ENCODE measurements at regions not wholly inside any gene's neighbourhood (a gene's known extent, or its start where the extent isn't known, plus 50 kb on each side); places are given as distances from the start of the nearest gene placed in this dataset.

DNA sequence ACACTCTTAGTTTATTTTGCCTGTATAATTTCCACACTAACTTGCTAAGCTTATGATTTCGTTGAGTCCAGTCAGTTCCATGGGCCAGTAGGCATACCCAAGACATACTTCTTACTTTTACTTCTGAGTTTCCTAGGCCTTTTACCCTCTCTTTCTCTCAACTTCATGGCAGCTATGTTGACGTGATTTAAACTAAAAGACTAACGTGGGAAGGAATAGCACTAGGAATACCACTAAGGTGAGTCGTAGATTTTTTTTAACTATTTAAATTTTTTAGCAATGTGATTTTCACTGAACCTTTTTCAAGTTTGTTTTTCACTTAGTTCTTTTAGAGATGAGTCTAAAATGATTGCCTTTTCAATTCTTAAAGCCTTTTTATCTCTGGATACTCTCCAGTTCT, 793.5 kb upstream of the NOVA1 start:
- TF ChIP-seq EGR1 (IDR thresholded peaks at IDR 0.05), result no peak
- no peak for TF ChIP-seq TAF1 (IDR thresholded peaks at IDR 0.05; ENCODE audit: low read depth)
- TF ChIP-seq TCF12 (IDR thresholded peaks at IDR 0.05; ENCODE audit: low read depth), result no peak
- TF ChIP-seq NFIC (IDR thresholded peaks at IDR 0.05), result no peak
- TF ChIP-seq, protein P1, sequence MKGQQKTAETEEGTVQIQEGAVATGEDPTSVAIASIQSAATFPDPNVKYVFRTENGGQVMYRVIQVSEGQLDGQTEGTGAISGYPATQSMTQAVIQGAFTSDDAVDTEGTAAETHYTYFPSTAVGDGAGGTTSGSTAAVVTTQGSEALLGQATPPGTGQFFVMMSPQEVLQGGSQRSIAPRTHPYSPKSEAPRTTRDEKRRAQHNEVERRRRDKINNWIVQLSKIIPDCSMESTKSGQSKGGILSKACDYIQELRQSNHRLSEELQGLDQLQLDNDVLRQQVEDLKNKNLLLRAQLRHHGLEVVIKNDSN (IDR thresholded peaks at IDR 0.05), result no peak
- no peak for TF ChIP-seq CREB1 (IDR thresholded peaks at IDR 0.05; ENCODE audit: low read depth)
- TF ChIP-seq ZBTB7A (IDR thresholded peaks at IDR 0.05; ENCODE audit: low read depth), result no peak
- TF ChIP-seq REST (IDR thresholded peaks at IDR 0.05; ENCODE audit: low read depth), result no peak
- TF ChIP-seq RAD21 (IDR thresholded peaks at IDR 0.05; ENCODE audit: low read depth), result no peak
- no peak for TF ChIP-seq EP300 (IDR thresholded peaks at IDR 0.05; ENCODE audit: borderline replicate concordance)
- no peak for TF ChIP-seq MAX (IDR thresholded peaks at IDR 0.05)
- no peak for TF ChIP-seq YY1 (IDR thresholded peaks at IDR 0.05; ENCODE audit: low read depth)
- TF ChIP-seq TEAD4 (IDR thresholded peaks at IDR 0.05), result no peak
- TF ChIP-seq FOXM1 (IDR thresholded peaks at IDR 0.05; ENCODE audit: borderline replicate concordance, low read depth), result no peak
- TF ChIP-seq CEBPB (IDR thresholded peaks at IDR 0.05), result no peak

- TF ChIP-seq EGR1 (IDR thresholded peaks at IDR 0.05) (no peak), REST (IDR thresholded peaks at IDR 0.05; ENCODE audit: low read depth) (no peak), FOXM1 (IDR thresholded peaks at IDR 0.05; ENCODE audit: borderline replicate concordance, low read depth) (no peak), CEBPB (IDR thresholded peaks at IDR 0.05) (no peak), RAD21 (IDR thresholded peaks at IDR 0.05; ENCODE audit: low read depth) (no peak), MAX (IDR thresholded peaks at IDR 0.05) (no peak), EP300 (IDR thresholded peaks at IDR 0.05; ENCODE audit: borderline replicate concordance) (no peak), TEAD4 (IDR thresholded peaks at IDR 0.05) (no peak), ZBTB7A (IDR thresholded peaks at IDR 0.05; ENCODE audit: low read depth) (no peak), TAF1 (IDR thresholded peaks at IDR 0.05; ENCODE audit: low read depth) (no peak), YY1 (IDR thresholded peaks at IDR 0.05; ENCODE audit: low read depth) (no peak), NFIC (IDR thresholded peaks at IDR 0.05) (no peak), CREB1 (IDR thresholded peaks at IDR 0.05; ENCODE audit: low read depth) (no peak), TCF12 (IDR thresholded peaks at IDR 0.05; ENCODE audit: low read depth) (no peak)
- TF ChIP-seq, protein P1 (IDR thresholded peaks at IDR 0.05), result no peak
These were observed 794.3 kb upstream of the NOVA1 start for GRCh38 chr14:27392153-27392552.

DNA sequence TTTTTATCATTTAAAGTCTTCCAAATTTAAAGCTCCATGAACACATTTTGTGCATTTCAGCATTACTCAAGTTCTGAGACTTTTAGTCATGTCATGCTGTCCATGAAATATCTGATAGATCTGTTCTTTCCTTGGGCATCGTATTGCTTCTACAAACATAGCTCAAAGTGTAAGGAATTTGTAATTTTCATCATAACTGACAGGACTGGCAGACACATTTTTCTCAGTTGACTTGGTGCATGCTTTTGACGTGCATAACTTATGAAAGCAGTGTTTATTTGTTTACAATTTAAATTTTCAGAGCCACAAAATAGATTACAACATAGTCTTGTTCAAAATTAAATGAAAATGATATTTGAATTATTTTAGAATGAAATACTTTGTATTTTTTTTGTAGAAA, 812.1 kb upstream of the NOVA1 start:
- TF ChIP-seq MAX (IDR thresholded peaks at IDR 0.05), result no peak
- no peak for TF ChIP-seq TAF1 (IDR thresholded peaks at IDR 0.05; ENCODE audit: low read depth)
- no peak for TF ChIP-seq ZBTB7A (IDR thresholded peaks at IDR 0.05; ENCODE audit: low read depth)
- TF ChIP-seq EP300 (IDR thresholded peaks at IDR 0.05; ENCODE audit: borderline replicate concordance), result no peak
- no peak for TF ChIP-seq TCF12 (IDR thresholded peaks at IDR 0.05; ENCODE audit: low read depth)
- no peak for TF ChIP-seq YY1 (IDR thresholded peaks at IDR 0.05; ENCODE audit: low read depth)
- no peak for TF ChIP-seq REST (IDR thresholded peaks at IDR 0.05; ENCODE audit: low read depth)
- no peak for TF ChIP-seq CREB1 (IDR thresholded peaks at IDR 0.05; ENCODE audit: low read depth)
- TF ChIP-seq TEAD4 (IDR thresholded peaks at IDR 0.05), result no peak

- no peak for TF ChIP-seq REST (IDR thresholded peaks at IDR 0.05; ENCODE audit: low read depth)
- TF ChIP-seq, protein P1 (IDR thresholded peaks at IDR 0.05), result no peak
- no peak for TF ChIP-seq YY1 (IDR thresholded peaks at IDR 0.05; ENCODE audit: low read depth)
- no peak for TF ChIP-seq RAD21 (IDR thresholded peaks at IDR 0.05; ENCODE audit: low read depth)
- no peak for TF ChIP-seq NFIC (IDR thresholded peaks at IDR 0.05)
- TF ChIP-seq CEBPB (IDR thresholded peaks at IDR 0.05), result no peak
- TF ChIP-seq TEAD4 (IDR thresholded peaks at IDR 0.05), result no peak
- TF ChIP-seq TCF12 (IDR thresholded peaks at IDR 0.05; ENCODE audit: low read depth), result no peak
- TF ChIP-seq FOXM1 (IDR thresholded peaks at IDR 0.05; ENCODE audit: borderline replicate concordance, low read depth), result no peak
- TF ChIP-seq EP300 (IDR thresholded peaks at IDR 0.05; ENCODE audit: borderline replicate concordance), result no peak
- no peak for TF ChIP-seq ZBTB7A (IDR thresholded peaks at IDR 0.05; ENCODE audit: low read depth)
- no peak for TF ChIP-seq MAX (IDR thresholded peaks at IDR 0.05)
- no peak for TF ChIP-seq TAF1 (IDR thresholded peaks at IDR 0.05; ENCODE audit: low read depth)
- TF ChIP-seq EGR1 (IDR thresholded peaks at IDR 0.05), result no peak
- TF ChIP-seq CREB1 (IDR thresholded peaks at IDR 0.05; ENCODE audit: low read depth), result no peak
These were observed 813.1 kb upstream of the NOVA1 start for GRCh38 chr14:27410981-27411380.
